Endothelial cell of umbilical vein (primary cell): ENCODE measurements at regions not wholly inside any gene's neighbourhood (a gene's known extent, or its start where the extent isn't known, plus 50 kb on each side); places are given as distances from the start of the nearest gene placed in this dataset.

Experiments used
- EZH2 ChIP-seq: IDR thresholded peaks from 2 replicates; pipeline ENCODE4 v1.6.1; 2012; ENCODE audit warnings: borderline replicate concordance, low read depth, mild to moderate bottlenecking, moderate library complexity, low read length, inconsistent platforms; ENCODE audit not compliant: severe bottlenecking
- JUN ChIP-seq: IDR thresholded peaks from 2 replicates; pipeline ENCODE4 v1.6.1; 2011; ENCODE audit warnings: borderline replicate concordance, low read depth; ENCODE audit not compliant: insufficient read length, insufficient read depth
- MAX ChIP-seq: IDR thresholded peaks from 2 replicates; pipeline ENCODE4 v1.6.1; 2011; ENCODE audit not compliant: insufficient read depth, insufficient read length
- MYC ChIP-seq: IDR thresholded peaks from one replicate; pipeline ENCODE4 v1.6.1; 2011; ENCODE audit warnings: mild to moderate bottlenecking, low read depth, low read length
- POLR2A ChIP-seq: IDR thresholded peaks from 2 replicates; pipeline ENCODE4 v1.6.1; 2012; ENCODE audit warnings: low read depth, mild to moderate bottlenecking, control low read depth, low read length
- POLR2AphosphoS5 ChIP-seq: IDR thresholded peaks from 2 replicates; pipeline ENCODE4 v1.6.1; 2012; ENCODE audit warnings: low read depth, mild to moderate bottlenecking, control low read depth, low read length, moderate library complexity; ENCODE audit not compliant: insufficient read depth
- TF ChIP-seq, protein P1 (sequence below), 2 donors: IDR thresholded peaks; 1 replicate in 1 of 2; 2 replicates in 1 of 2; pipeline ENCODE4 v1.5.1; 2011; ENCODE audit warnings: low read length in 2 of 2, mild to moderate bottlenecking in 2 of 2, moderate library complexity in 2 of 2, control low read depth in 1 of 2, inconsistent platforms in 1 of 2, low read depth in 1 of 2; ENCODE audit not compliant: insufficient read depth in 1 of 2; ENCODE audit errors: extremely low read depth in 1 of 2

GRCh38 chr16:89036776-89037175, 56.9 kb upstream of the ACSF3 start:
- TF ChIP-seq, protein P1, sequence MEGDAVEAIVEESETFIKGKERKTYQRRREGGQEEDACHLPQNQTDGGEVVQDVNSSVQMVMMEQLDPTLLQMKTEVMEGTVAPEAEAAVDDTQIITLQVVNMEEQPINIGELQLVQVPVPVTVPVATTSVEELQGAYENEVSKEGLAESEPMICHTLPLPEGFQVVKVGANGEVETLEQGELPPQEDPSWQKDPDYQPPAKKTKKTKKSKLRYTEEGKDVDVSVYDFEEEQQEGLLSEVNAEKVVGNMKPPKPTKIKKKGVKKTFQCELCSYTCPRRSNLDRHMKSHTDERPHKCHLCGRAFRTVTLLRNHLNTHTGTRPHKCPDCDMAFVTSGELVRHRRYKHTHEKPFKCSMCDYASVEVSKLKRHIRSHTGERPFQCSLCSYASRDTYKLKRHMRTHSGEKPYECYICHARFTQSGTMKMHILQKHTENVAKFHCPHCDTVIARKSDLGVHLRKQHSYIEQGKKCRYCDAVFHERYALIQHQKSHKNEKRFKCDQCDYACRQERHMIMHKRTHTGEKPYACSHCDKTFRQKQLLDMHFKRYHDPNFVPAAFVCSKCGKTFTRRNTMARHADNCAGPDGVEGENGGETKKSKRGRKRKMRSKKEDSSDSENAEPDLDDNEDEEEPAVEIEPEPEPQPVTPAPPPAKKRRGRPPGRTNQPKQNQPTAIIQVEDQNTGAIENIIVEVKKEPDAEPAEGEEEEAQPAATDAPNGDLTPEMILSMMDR (IDR thresholded peaks at IDR 0.05; ENCODE audit: extremely low read depth in 1 of 2, insufficient read depth in 1 of 2, low read depth in 1 of 2, low read length in 2 of 2): no peak
- no peak for TF ChIP-seq POLR2A
- TF ChIP-seq MAX: no peak
- no peak for TF ChIP-seq EZH2
- TF ChIP-seq POLR2AphosphoS5: no peak
- TF ChIP-seq MYC: no peak
- TF ChIP-seq JUN: no peak
